ENCODE measurements at regions not wholly inside any gene's neighbourhood (a gene's known extent, or its start where the extent isn't known, plus 50 kb on each side); places are given as distances from the start of the nearest gene placed in this dataset.

- Histone ChIP-seq H3K9me3 (no peaks in the 10 kb centered on the region), H3K36me3 (ENCODE audit: insufficient read depth in 1 of 2, low read depth in 1 of 2) (no peaks in the 10 kb centered on the region), H3K27ac (no peak overlapping the region), H3K27me3 (ENCODE audit: insufficient read depth in 3 of 3, low read length in 2 of 3) (no peaks in the 10 kb centered on the region), H3K4me3 (no peak overlapping the region), H3K4me1 (no peaks in the 10 kb centered on the region)
- no peak for TF ChIP-seq CTCF (IDR thresholded peaks at IDR 0.05)
- ATAC-seq (no peak), DNase-seq (no peak)
- intact Hi-C loops (cut with DNase I): no loop called here
- WGBS, 3 donors: 74 to 77% (median 75%) methylated on average over 2 of the region's 2 CpGs
Measured at GRCh38 chr3:132904-133303, 63.7 kb upstream of the CHL1 start.

- ATAC-seq: no peak
- WGBS, 3 donors: 46 to 58% (median 56%) methylated on average over 5 of the region's 5 CpGs
- Histone ChIP-seq H3K36me3 (ENCODE audit: insufficient read depth in 1 of 2, low read depth in 1 of 2) (no peaks in the 10 kb centered on the region), H3K27me3 (ENCODE audit: insufficient read depth in 3 of 3, low read length in 2 of 3) (no peaks in the 10 kb centered on the region), H3K4me3 (no peak overlapping the region), H3K4me1 (no peaks in the 10 kb centered on the region), H3K9me3 (no peaks in the 10 kb centered on the region), H3K27ac (no peak overlapping the region)
- intact Hi-C loops (cut with DNase I): no loop called here
- DNase-seq: no peak
- TF ChIP-seq CTCF (IDR thresholded peaks at IDR 0.05): no peak
Measured at GRCh38 chr3:140748-141330, 55.7 kb upstream of the CHL1 start.
